GM19239 (cell line): ENCODE measurements at regions not wholly inside any gene's neighbourhood (a gene's known extent, or its start where the extent isn't known, plus 50 kb on each side); places are given as distances from the start of the nearest gene placed in this dataset.

Source experiments
- DNase-seq: peaks from one replicate; pipeline ENCODE4 v3.0.0; 2011; ENCODE audit warnings: low spot score; ENCODE audit not compliant: insufficient read length
- FAIRE-seq: peaks from 2 replicates; lab custom pipeline; 2011; peaks lifted over from hg19 to GRCh38; lab: Jason Lieb, UNC

- DNase-seq (no peak), FAIRE-seq (no peak)
Measured at GRCh38 chr4:179919587-179919986, 2323.6 kb upstream of the TENM3 start.

- no peak for FAIRE-seq
- DNase-seq = no peak
Measured at GRCh38 chr4:179927473-179927872, 2315.7 kb upstream of the TENM3 start.

GRCh38 chr4:179941911-179942310 is 2301.3 kb upstream of the TENM3 start:
- DNase-seq = no peak

GRCh38 chr4:179976777-179977176 is 2266.4 kb upstream of the TENM3 start:
- no peak for FAIRE-seq
- no peak for DNase-seq

More at GRCh38 chr4:179941911-179942310, 2301.3 kb upstream of the TENM3 start:
- FAIRE-seq = no peak

- no peak for FAIRE-seq
Measured at GRCh38 chr4:179977378-179977777, 2265.8 kb upstream of the TENM3 start.

GRCh38 chr4:179981161-179981560 is 2262.0 kb upstream of the TENM3 start:
- DNase-seq = no peak
- no peak for FAIRE-seq

More at GRCh38 chr4:179977378-179977777, 2265.8 kb upstream of the TENM3 start:
- DNase-seq = no peak

GRCh38 chr4:179989975-179990374 is 2253.2 kb upstream of the TENM3 start:
- FAIRE-seq = peak; percentile 87
- peak; percentile 3 for DNase-seq

- DNase-seq = no peak
- no peak for FAIRE-seq
Measured at GRCh38 chr4:180009316-180009715, 2233.9 kb upstream of the TENM3 start.

- DNase-seq = no peak
- FAIRE-seq = no peak
Measured at GRCh38 chr4:180028682-180029081, 2214.5 kb upstream of the TENM3 start.

- FAIRE-seq (no peak), DNase-seq (no peak)
Measured at GRCh38 chr4:180031330-180031729, 2211.9 kb upstream of the TENM3 start.

GRCh38 chr4:180041576-180041975 is 2201.6 kb upstream of the TENM3 start:
- DNase-seq (no peak), FAIRE-seq (no peak)

- DNase-seq = no peak
- FAIRE-seq = no peak
Measured at GRCh38 chr4:180052629-180053028, 2190.6 kb upstream of the TENM3 start.

- FAIRE-seq (no peak), DNase-seq (no peak)
Measured at GRCh38 chr4:180054291-180054690, 2188.9 kb upstream of the TENM3 start.

- DNase-seq (no peak), FAIRE-seq (no peak)
Measured at GRCh38 chr4:180057299-180057721, 2185.9 kb upstream of the TENM3 start.

GRCh38 chr4:180057891-180058671 is 2185.1 kb upstream of the TENM3 start:
- peak; percentile 17 for DNase-seq
- FAIRE-seq = no peak

- DNase-seq = peak; percentile 17
- FAIRE-seq = no peak
Measured at GRCh38 chr4:180058691-180059215, 2184.4 kb upstream of the TENM3 start.

- peak; percentile 10 for DNase-seq
- FAIRE-seq = no peak
Measured at GRCh38 chr4:180059216-180059881, 2183.9 kb upstream of the TENM3 start.

- no peak for FAIRE-seq
- DNase-seq = no peak
Measured at GRCh38 chr4:180060159-180060889, 2182.9 kb upstream of the TENM3 start.

GRCh38 chr4:180081072-180081471 is 2162.1 kb upstream of the TENM3 start:
- no peak for FAIRE-seq
- no peak for DNase-seq

- FAIRE-seq (no peak), DNase-seq (no peak)
Measured at GRCh38 chr4:180084561-180084960, 2158.6 kb upstream of the TENM3 start.
